ENCODE measurements at regions not wholly inside any gene's neighbourhood (a gene's known extent, or its start where the extent isn't known, plus 50 kb on each side); places are given as distances from the start of the nearest gene placed in this dataset.

GRCh38 chr13:29963089-29963488, 112.7 kb upstream of the UBL3 start (continued):
- TF ChIP-seq REST (IDR thresholded peaks at IDR 0.05; ENCODE audit: unreplicated experiment) (no peak), ZNF114 (CRISPR knock-in tag; IDR thresholded peaks at IDR 0.05) (no peak), CREB1 (CRISPR knock-in tag; IDR thresholded peaks at IDR 0.05; ENCODE audit: low read depth) (no peak)

- Mint-ChIP-seq H3K9me3 (peaks cover 23% of the 10 kb centered on the region), H3K36me3 (ENCODE audit: low read depth) (peaks cover 23% of the 10 kb centered on the region), H3K27ac (no peak overlapping the region), H3K27me3 (ENCODE audit: insufficient read depth, low read depth, poor library complexity) (peaks cover 6% of the 10 kb centered on the region), H3K4me3 (no peak overlapping the region), H3K4me1 (peaks cover 59% of the 10 kb centered on the region)
- Histone ChIP-seq H3K4me3 (no peak overlapping the region), H3K36me3 (ENCODE audit: insufficient read depth) (no peaks in the 10 kb centered on the region; the same call in 1 of the 2 replicates), H3F3A (replicated peaks; ENCODE audit: low read depth) (no peaks in the 10 kb centered on the region), H3K27ac (ENCODE audit: low read depth) (no peak overlapping the region), H2AFZ (no peak overlapping the region), H3K79me2 (replicated peaks; ENCODE audit: insufficient read depth) (no peaks in the 10 kb centered on the region), H4K20me1 (replicated peaks; ENCODE audit: insufficient read depth) (no peaks in the 10 kb centered on the region), H3K9me2 (ENCODE audit: insufficient read depth) (peaks cover 21% of the 10 kb centered on the region), H3K27me3 (ENCODE audit: insufficient read depth) (no peaks in the 10 kb centered on the region), H3K4me2 (no peak overlapping the region), H3K4me1 (ENCODE audit: insufficient read depth) (peaks cover 49% of the 10 kb centered on the region)
- DNase-seq (ENCODE audit: low spot score) (no peak), ATAC-seq (no peak)
- TF ChIP-seq ZNF114 (CRISPR knock-in tag; IDR thresholded peaks at IDR 0.05) (no peak), ZNF462 (CRISPR knock-in tag; IDR thresholded peaks at IDR 0.05) (no peak), REST (IDR thresholded peaks at IDR 0.05; ENCODE audit: unreplicated experiment) (no peak), CREB1 (CRISPR knock-in tag; IDR thresholded peaks at IDR 0.05; ENCODE audit: low read depth) (no peak), JUNB (IDR thresholded peaks at IDR 0.05; ENCODE audit: unreplicated experiment) (no peak), EZH2phosphoT487 (IDR thresholded peaks at IDR 0.05; ENCODE audit: unreplicated experiment) (no peak), STAT1 (IDR thresholded peaks at IDR 0.05; ENCODE audit: unreplicated experiment) (no peak), ETS1 (IDR thresholded peaks at IDR 0.05) (no peak)
These were observed 110.7 kb upstream of the UBL3 start for GRCh38 chr13:29961036-29961670.

Measured in GM23338 (cell line).